OCI-LY7 (cell line): ENCODE measurements at regions not wholly inside any gene's neighbourhood (a gene's known extent, or its start where the extent isn't known, plus 50 kb on each side); places are given as distances from the start of the nearest gene placed in this dataset.

ENCODE experiments used
- BruUV-seq: library from RNA; stranded (reverse); fragments of 400-500 nt; replicated peaks from 2 replicates; lab custom pipeline; 2021; lab: Mats Ljungman, UMichigan
- CTCF ChIA-PET: fragments of 300-600 bp; sonication (Branson Sonifier 250); formaldehyde crosslinking; loops from one replicate; lab custom pipeline; 2022; ENCODE audit warnings: antibody characterized with exemption; ENCODE audit not compliant: unreplicated experiment; lab: Charles Lee
- POLR2A ChIA-PET: fragments of 300-600 bp; sonication (Branson Sonifier 250); formaldehyde crosslinking; loops from one replicate; lab custom pipeline; 2022; ENCODE audit warnings: antibody characterized with exemption; lab: Charles Lee
- DNase-seq: peaks from one replicate; pipeline ENCODE4 v3.0.0-alpha.2; 2015; ENCODE audit warnings: low spot score
- H2AFZ ChIP-seq: fragments of 200-600 bp; sonication (generic), shearing (Covaris generic); 2 replicates; pipeline ENCODE4 v1.6.1; 2014; ENCODE audit warnings: mild to moderate bottlenecking, antibody characterized with exemption, low read length, moderate library complexity
- H3K27ac ChIP-seq: fragments of 200-600 bp; sonication (generic); 2 replicates; pipeline ENCODE4 v1.5.1; 2014; ENCODE audit warnings: mixed run types, low read depth, mild to moderate bottlenecking, moderate library complexity, low read length, inconsistent platforms; ENCODE audit not compliant: poor library complexity, severe bottlenecking
- H3K36me3 ChIP-seq: fragments of 200-600 bp; sonication (generic); 2 replicates; pipeline ENCODE4 v1.6.1; 2014; ENCODE audit warnings: mild to moderate bottlenecking, antibody characterized with exemption, low read length, moderate library complexity, mixed read lengths; ENCODE audit not compliant: insufficient read depth
- H3K4me1 ChIP-seq: fragments of 200-600 bp; sonication (generic); 2 replicates; pipeline ENCODE4 v1.5.1; 2014; ENCODE audit warnings: mild to moderate bottlenecking, low read length; ENCODE audit not compliant: insufficient read depth, poor library complexity, severe bottlenecking
- H3K4me2 ChIP-seq: fragments of 200-600 bp; sonication (generic); 2 replicates; pipeline ENCODE4 v1.6.1; 2014; ENCODE audit warnings: mild to moderate bottlenecking, low read length
- H3K4me3 ChIP-seq: fragments of 200-600 bp; sonication (generic); 2 replicates; pipeline ENCODE4 v1.5.1; 2014; ENCODE audit warnings: mild to moderate bottlenecking, low read depth, low read length; ENCODE audit not compliant: poor library complexity, severe bottlenecking
- H3K79me2 ChIP-seq: fragments of 200-600 bp; sonication (generic); 2 replicates; pipeline ENCODE4 v1.6.1; 2016; ENCODE audit warnings: low read depth, mild to moderate bottlenecking, low read length, moderate library complexity, mixed read lengths; ENCODE audit not compliant: insufficient read depth
- H3K9me2 ChIP-seq: fragments of 200-600 bp; sonication (generic); 2 replicates; pipeline ENCODE4 v1.6.1; 2016; ENCODE audit warnings: mild to moderate bottlenecking, low read length, mixed read lengths; ENCODE audit not compliant: insufficient read depth
- H3K9me3 ChIP-seq: fragments of 200-600 bp; sonication (generic); 2 replicates; pipeline ENCODE4 v1.6.1; 2014; ENCODE audit warnings: mild to moderate bottlenecking, mixed run types, low read length, mixed read lengths
- H4K20me1 ChIP-seq: fragments of 200-600 bp; sonication (generic); 2 replicates; pipeline ENCODE4 v1.6.1; 2014; ENCODE audit warnings: mild to moderate bottlenecking, antibody characterized with exemption, low read length, moderate library complexity, mixed read lengths; ENCODE audit not compliant: insufficient read depth
- EZH2phosphoT487 ChIP-seq: fragments of 200-600 bp; sonication (generic); IDR thresholded peaks from 2 replicates; pipeline ENCODE4 v1.6.1; 2018; ENCODE audit warnings: low read depth, borderline replicate concordance, mild to moderate bottlenecking, mixed run types, antibody characterized with exemption, low read length, moderate library complexity, mixed read lengths
- intact Hi-C: fragments of 100-400 bp; cut with micrococcal nuclease; formaldehyde crosslinking; loops from one replicate; pipeline ENCODE4 v1.10.0; 2022; ENCODE audit not compliant: unreplicated experiment
- TF ChIP-seq, protein P1 (sequence below): fragments of 200-600 bp; sonication (generic); conservative IDR thresholded peaks from 2 replicates; pipeline ENCODE4 v1.5.1; 2014; ENCODE audit warnings: mild to moderate bottlenecking, antibody characterized with exemption, low read length, moderate library complexity, mixed read lengths

DNA sequence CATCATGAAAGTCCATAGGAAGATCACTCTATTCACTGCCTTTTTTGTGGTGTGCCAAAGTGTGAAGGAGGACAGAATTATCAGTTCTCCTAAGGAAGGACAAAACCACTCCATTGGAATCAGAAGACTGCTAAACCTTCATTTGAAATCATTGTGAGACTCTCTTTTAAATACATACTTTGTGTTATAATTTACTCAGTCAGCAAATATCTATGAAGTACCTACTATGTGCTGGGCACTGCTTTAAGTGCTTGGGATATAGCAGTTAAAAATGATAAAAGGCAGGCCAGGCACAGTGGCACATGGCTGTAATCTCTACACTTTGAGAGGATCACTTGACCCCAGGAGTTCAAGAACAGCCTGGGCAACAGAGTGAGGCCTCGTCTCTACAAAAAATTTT, 692.3 kb downstream of the DSC3 start:
- Histone ChIP-seq H3K36me3 (no peaks in the 10 kb centered on the region), H3K9me2 (no peaks in the 10 kb centered on the region), H4K20me1 (no peaks in the 10 kb centered on the region), H2AFZ (no peak overlapping the region), H3K4me3 (no peak overlapping the region), H3K9me3 (no peaks in the 10 kb centered on the region), H3K27ac (no peak overlapping the region), H3K79me2 (no peaks in the 10 kb centered on the region), H3K4me2 (no peak overlapping the region), H3K4me1 (no peaks in the 10 kb centered on the region)
- BruUV-seq = no TSS peak
- TF ChIP-seq, protein P1, sequence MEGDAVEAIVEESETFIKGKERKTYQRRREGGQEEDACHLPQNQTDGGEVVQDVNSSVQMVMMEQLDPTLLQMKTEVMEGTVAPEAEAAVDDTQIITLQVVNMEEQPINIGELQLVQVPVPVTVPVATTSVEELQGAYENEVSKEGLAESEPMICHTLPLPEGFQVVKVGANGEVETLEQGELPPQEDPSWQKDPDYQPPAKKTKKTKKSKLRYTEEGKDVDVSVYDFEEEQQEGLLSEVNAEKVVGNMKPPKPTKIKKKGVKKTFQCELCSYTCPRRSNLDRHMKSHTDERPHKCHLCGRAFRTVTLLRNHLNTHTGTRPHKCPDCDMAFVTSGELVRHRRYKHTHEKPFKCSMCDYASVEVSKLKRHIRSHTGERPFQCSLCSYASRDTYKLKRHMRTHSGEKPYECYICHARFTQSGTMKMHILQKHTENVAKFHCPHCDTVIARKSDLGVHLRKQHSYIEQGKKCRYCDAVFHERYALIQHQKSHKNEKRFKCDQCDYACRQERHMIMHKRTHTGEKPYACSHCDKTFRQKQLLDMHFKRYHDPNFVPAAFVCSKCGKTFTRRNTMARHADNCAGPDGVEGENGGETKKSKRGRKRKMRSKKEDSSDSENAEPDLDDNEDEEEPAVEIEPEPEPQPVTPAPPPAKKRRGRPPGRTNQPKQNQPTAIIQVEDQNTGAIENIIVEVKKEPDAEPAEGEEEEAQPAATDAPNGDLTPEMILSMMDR = no peak
- no peak for TF ChIP-seq EZH2phosphoT487
- POLR2A ChIA-PET = no interaction called here
- no peak for DNase-seq
- intact Hi-C loops = no loop called here
- CTCF ChIA-PET = no interaction called here

DNA sequence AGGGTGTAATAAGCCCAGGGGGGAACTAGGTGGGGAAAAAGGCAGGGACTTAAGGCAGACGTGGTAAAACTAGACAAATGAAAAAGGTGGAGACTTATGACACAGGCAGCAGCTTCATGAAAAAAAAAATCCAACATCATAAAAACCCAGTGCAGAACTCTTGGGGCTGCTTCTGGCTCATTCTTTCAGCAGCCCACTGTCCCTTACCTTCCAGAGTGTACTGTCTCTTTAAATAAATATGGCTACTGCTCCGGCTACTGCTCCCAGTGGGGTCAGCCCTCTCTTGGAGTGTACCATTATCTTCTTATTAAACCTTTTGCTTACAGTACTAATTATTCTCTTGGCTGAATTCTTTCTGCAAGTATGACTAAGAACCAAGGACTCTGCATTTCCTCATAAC, 699.5 kb downstream of the DSC3 start:
- Histone ChIP-seq H3K4me3 (no peak overlapping the region), H2AFZ (no peak overlapping the region), H3K79me2 (no peaks in the 10 kb centered on the region), H3K4me1 (no peaks in the 10 kb centered on the region), H3K4me2 (no peak overlapping the region), H3K27ac (no peak overlapping the region), H3K9me3 (no peaks in the 10 kb centered on the region), H3K36me3 (no peaks in the 10 kb centered on the region), H4K20me1 (no peaks in the 10 kb centered on the region), H3K9me2 (no peaks in the 10 kb centered on the region)
- CTCF ChIA-PET = no interaction called here
- no peak for DNase-seq
- no TSS peak for BruUV-seq
- intact Hi-C loops = no loop called here
- POLR2A ChIA-PET = no interaction called here
- no peak for TF ChIP-seq EZH2phosphoT487
- TF ChIP-seq, protein P1 = no peak

DNA sequence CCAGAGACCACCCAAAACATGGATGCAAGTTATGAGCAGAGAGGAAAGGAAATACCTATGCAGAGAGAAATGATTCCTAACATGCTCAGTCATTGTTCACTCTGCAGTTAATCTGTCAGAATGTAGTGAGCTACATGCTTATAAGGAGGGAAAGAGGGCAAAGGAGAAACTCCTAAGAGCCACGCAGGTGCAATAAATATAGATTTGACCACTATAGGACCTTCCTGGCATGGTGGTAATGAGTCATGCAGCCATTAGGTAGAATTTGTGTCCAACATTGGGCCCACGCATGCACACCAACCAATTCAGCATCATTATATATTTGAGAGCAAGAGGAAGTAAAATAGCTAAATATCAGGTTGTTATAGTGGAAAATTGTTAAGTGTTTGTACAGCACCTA, 699.9 kb downstream of the DSC3 start:
- no peaks in the 10 kb centered on the region for H3K36me3 ChIP-seq
- no peak overlapping the region for H3K27ac ChIP-seq
- H3K9me2 ChIP-seq = no peaks in the 10 kb centered on the region
- DNase-seq = no peak
- H3K9me3 ChIP-seq = no peaks in the 10 kb centered on the region
- no TSS peak for BruUV-seq
- H4K20me1 ChIP-seq = no peaks in the 10 kb centered on the region
- H2AFZ ChIP-seq = no peak overlapping the region
- no peaks in the 10 kb centered on the region for H3K4me1 ChIP-seq
- H3K4me3 ChIP-seq = no peak overlapping the region
- ChIA-PET POLR2A (no interaction called here), CTCF (no interaction called here)
- no peaks in the 10 kb centered on the region for H3K79me2 ChIP-seq
- TF ChIP-seq, protein P1 = no peak
- TF ChIP-seq EZH2phosphoT487 = no peak
- intact Hi-C loops = no loop called here
- H3K4me2 ChIP-seq = no peak overlapping the region
